ENCODE measurements at regions not wholly inside any gene's neighbourhood (a gene's known extent, or its start where the extent isn't known, plus 50 kb on each side); places are given as distances from the start of the nearest gene placed in this dataset.

DNA sequence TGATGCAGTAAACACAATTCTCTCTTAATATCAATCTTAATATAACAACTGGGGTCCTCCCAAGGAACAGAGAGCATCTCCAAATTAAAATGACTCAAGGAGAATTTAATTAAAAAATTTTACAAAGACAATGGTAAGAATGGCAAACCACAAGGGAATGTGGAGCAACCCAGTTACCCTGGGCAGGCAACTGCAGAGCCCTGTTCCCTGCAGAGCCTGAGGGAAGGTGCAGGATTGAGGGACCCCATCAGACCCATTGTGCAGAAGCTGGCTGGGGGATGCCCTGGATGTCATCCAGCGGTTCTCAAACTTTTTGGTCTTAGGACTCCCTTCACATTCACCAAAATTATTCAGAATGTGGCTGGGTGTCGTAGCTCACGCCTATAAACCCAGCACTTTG, 262.8 kb downstream of the FBXO15 start:
- H3K4me1 ChIP-seq (ENCODE audit: control insufficient read depth, low read depth, low read length) = no peaks in the 10 kb centered on the region
- H3K27ac ChIP-seq (ENCODE audit: low read length) = no peak overlapping the region
- H3K9ac ChIP-seq (ENCODE audit: low read length) = no peak overlapping the region
- H3K4me3 ChIP-seq (ENCODE audit: low read length) = no peak overlapping the region
- H3K36me3 ChIP-seq (ENCODE audit: control insufficient read depth, low read depth, low read length) = no peaks in the 10 kb centered on the region
- H3K9me3 ChIP-seq (ENCODE audit: control insufficient read depth, low read depth, low read length) = no peaks in the 10 kb centered on the region
- H3K27me3 ChIP-seq (ENCODE audit: control insufficient read depth, insufficient read depth, low read length) = no peaks in the 10 kb centered on the region

DNA sequence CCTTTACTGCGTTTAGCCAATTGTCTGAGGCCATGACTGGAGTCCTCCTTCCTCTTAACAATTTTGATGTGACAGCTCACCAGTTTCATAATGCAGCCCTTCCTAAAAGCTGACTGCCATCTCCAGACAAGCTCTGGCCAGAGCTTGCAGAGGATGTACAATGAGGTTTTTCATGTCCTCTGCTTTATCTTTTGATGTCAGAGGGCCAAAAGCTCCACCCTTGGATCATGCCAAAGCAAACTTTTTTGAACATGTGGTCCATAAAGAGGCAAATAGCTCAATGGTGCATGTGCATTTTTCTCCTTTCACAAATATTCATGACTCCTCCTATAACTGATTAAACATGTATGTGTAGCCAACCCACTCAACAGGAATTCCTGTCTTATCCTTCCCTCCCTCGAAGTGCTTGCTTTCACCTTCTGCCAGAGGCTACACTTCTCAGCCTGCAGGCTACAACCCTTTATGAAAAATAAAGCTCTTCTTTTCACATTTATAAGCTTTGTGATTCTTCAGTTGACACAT, 266.2 kb downstream of the FBXO15 start:
- H3K27ac ChIP-seq (ENCODE audit: low read length) = no peak overlapping the region

DNA sequence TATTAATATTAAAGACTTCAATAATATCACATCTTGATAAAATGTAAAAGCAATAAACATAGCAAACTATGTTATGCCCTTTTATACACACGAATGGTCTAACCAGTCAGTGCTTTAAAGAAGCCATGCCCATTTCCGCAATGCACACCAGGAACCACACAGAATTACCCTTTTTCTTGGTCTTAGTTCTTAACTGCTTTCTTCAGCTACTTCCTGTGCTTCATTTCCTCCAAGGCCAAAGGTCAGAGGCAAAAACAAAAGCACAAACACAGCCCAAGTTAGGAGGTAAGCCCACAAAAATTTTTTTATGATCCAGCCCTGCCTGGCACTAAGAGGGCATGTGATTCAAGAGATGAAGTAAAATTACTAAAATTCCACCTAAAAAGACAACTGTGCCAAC, 267.2 kb downstream of the FBXO15 start:
- no peaks in the 10 kb centered on the region for H3K36me3 ChIP-seq (ENCODE audit: control insufficient read depth, low read depth, low read length)
- H3K4me3 ChIP-seq (ENCODE audit: low read length) = no peak overlapping the region
- H3K9me3 ChIP-seq (ENCODE audit: control insufficient read depth, low read depth, low read length) = no peaks in the 10 kb centered on the region
- no peak overlapping the region for H3K27ac ChIP-seq (ENCODE audit: low read length)
- H3K27me3 ChIP-seq (ENCODE audit: control insufficient read depth, insufficient read depth, low read length) = no peaks in the 10 kb centered on the region
- no peaks in the 10 kb centered on the region for H3K4me1 ChIP-seq (ENCODE audit: control insufficient read depth, low read depth, low read length)
- H3K9ac ChIP-seq (ENCODE audit: low read length) = no peak overlapping the region

More for the DNA sequence above, 266.2 kb downstream of the FBXO15 start:
- no peaks in the 10 kb centered on the region for H3K27me3 ChIP-seq (ENCODE audit: control insufficient read depth, insufficient read depth, low read length)
- H3K4me1 ChIP-seq (ENCODE audit: control insufficient read depth, low read depth, low read length) = no peaks in the 10 kb centered on the region
- no peak overlapping the region for H3K4me3 ChIP-seq (ENCODE audit: low read length)
- H3K36me3 ChIP-seq (ENCODE audit: control insufficient read depth, low read depth, low read length) = no peaks in the 10 kb centered on the region
- H3K9ac ChIP-seq (ENCODE audit: low read length) = no peak overlapping the region
- H3K9me3 ChIP-seq (ENCODE audit: control insufficient read depth, low read depth, low read length) = no peaks in the 10 kb centered on the region

DNA sequence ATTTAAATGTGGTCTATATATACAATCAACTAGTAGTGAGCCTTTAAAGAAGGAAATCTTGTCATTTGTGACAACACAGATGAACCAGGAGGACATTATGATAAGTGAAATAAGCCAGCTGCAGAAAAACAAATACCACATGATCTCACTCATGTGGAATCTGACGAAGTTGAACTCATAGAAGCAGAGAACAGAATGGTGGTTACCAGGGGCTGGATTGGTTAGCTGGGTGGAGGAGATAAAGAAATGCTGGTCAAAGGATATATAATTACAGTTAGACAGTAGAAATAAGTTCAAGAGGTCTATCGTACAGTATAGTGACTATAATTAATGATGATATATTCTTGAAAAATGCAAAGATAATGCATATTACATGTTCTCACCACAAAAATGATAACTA, 267.9 kb downstream of the FBXO15 start:
- Histone ChIP-seq H3K27me3 (ENCODE audit: control insufficient read depth, insufficient read depth, low read length) (no peaks in the 10 kb centered on the region), H3K9me3 (ENCODE audit: control insufficient read depth, low read depth, low read length) (no peaks in the 10 kb centered on the region), H3K4me1 (ENCODE audit: control insufficient read depth, low read depth, low read length) (no peaks in the 10 kb centered on the region), H3K4me3 (ENCODE audit: low read length) (no peak overlapping the region), H3K36me3 (ENCODE audit: control insufficient read depth, low read depth, low read length) (no peaks in the 10 kb centered on the region), H3K27ac (ENCODE audit: low read length) (no peak overlapping the region), H3K9ac (ENCODE audit: low read length) (no peak overlapping the region)

DNA sequence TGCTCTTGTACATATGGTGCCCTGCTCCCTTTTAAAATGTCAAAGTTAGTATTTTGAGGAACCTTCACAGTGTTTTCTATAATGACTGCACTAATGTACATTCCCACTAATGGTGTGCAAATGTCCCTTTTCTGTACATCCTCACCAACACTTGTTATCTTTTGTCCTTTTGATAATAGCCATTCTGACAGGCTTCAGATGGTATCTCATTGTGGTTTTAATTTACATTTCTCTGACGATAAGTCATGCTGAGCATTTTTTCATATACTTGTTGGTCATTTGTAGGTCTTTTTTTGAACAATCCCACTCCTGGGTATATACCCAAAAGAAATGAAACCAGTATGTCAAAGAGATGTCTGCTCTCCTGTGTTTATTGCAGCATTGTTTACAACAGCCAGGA, 268.3 kb downstream of the FBXO15 start:
- Histone ChIP-seq H3K9me3 (ENCODE audit: control insufficient read depth, low read depth, low read length) (no peaks in the 10 kb centered on the region), H3K9ac (ENCODE audit: low read length) (no peak overlapping the region), H3K4me3 (ENCODE audit: low read length) (no peak overlapping the region), H3K27ac (ENCODE audit: low read length) (no peak overlapping the region), H3K36me3 (ENCODE audit: control insufficient read depth, low read depth, low read length) (no peaks in the 10 kb centered on the region), H3K4me1 (ENCODE audit: control insufficient read depth, low read depth, low read length) (no peaks in the 10 kb centered on the region), H3K27me3 (ENCODE audit: control insufficient read depth, insufficient read depth, low read length) (no peaks in the 10 kb centered on the region)

DNA sequence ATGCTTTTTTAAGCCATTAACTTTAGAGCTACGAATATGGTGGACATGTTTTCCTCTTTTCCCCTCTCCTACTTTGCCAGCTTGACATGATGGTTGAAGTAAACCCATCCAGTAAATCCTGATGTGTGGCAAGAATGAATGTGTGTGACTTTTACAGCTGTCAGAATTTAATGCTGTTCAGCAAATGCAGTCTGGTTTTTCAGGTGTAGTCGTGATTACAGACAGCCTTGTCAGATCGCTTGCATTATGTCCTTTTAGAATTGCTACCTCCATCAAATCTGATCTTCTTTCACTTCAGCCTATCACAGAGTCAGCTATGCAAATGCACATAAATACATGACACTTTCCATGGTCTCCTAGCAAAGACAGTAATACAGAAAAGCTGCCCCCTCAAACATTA, 278.5 kb downstream of the FBXO15 start:
- Histone ChIP-seq H3K9ac (ENCODE audit: low read length) (no peak overlapping the region), H3K36me3 (ENCODE audit: control insufficient read depth, low read depth, low read length) (no peaks in the 10 kb centered on the region), H3K27ac (ENCODE audit: low read length) (no peak overlapping the region), H3K4me3 (ENCODE audit: low read length) (no peak overlapping the region), H3K27me3 (ENCODE audit: control insufficient read depth, insufficient read depth, low read length) (no peaks in the 10 kb centered on the region), H3K9me3 (ENCODE audit: control insufficient read depth, low read depth, low read length) (no peaks in the 10 kb centered on the region), H3K4me1 (ENCODE audit: control insufficient read depth, low read depth, low read length) (peaks cover 6% of the 10 kb centered on the region)

DNA sequence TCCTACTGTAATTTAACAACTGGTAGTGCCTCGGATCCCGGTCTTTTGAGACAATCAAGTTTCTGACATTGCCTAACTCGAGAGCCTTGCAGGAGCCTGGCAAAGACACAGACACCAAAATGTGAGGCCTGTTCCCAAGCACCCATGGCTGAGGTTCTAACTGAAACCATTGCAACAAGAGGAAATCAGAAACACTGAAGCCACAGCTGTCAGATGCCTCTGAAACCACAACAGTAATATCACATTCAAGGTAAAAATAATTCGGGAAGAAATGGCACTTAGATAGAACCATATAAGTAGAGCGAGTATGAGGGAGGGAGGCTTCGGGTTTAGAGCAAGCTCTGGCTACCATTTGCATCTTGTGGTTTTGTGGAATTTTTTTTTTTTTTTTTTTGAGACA, 285.9 kb downstream of the FBXO15 start:
- no peak overlapping the region for H3K9ac ChIP-seq (ENCODE audit: low read length)
- no peak overlapping the region for H3K4me3 ChIP-seq (ENCODE audit: low read length)
- H3K27me3 ChIP-seq (ENCODE audit: control insufficient read depth, insufficient read depth, low read length) = no peaks in the 10 kb centered on the region
- no peak overlapping the region for H3K27ac ChIP-seq (ENCODE audit: low read length)
- no peaks in the 10 kb centered on the region for H3K9me3 ChIP-seq (ENCODE audit: control insufficient read depth, low read depth, low read length)
- no peaks in the 10 kb centered on the region for H3K4me1 ChIP-seq (ENCODE audit: control insufficient read depth, low read depth, low read length)
- H3K36me3 ChIP-seq (ENCODE audit: control insufficient read depth, low read depth, low read length) = no peaks in the 10 kb centered on the region

DNA sequence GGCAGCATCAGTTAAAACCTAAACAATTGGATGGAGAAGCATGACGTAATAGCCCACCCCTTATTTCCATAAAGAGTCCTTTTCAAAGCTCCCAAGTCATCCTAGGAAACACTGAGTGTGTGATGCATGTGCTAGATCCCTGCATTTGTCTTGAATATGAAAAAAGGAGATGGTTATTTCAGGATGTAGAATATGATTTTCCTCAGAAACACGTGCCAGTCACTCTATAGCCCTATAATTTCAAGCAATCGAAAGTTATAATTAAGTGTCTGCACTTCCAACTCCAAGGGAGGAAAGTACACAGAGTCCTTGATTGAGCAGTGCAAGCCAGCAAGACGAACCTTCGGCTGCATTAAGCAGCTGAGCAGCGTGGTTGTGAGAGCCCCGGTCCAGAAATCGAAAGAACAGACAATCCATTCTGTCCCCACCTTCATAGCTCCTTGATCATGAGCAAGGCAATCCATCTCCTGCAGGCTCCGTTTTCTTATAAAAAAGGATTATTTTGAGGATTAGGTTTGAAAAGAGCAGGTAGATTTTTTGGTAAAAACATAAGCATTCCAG, 287.7 kb downstream of the FBXO15 start:
- H3K4me1 ChIP-seq (ENCODE audit: control insufficient read depth, low read depth, low read length) = no peaks in the 10 kb centered on the region
- no peak overlapping the region for H3K27ac ChIP-seq (ENCODE audit: low read length)
- H3K36me3 ChIP-seq (ENCODE audit: control insufficient read depth, low read depth, low read length) = no peaks in the 10 kb centered on the region
- no peak overlapping the region for H3K9ac ChIP-seq (ENCODE audit: low read length)
- no peaks in the 10 kb centered on the region for H3K9me3 ChIP-seq (ENCODE audit: control insufficient read depth, low read depth, low read length)
- no peaks in the 10 kb centered on the region for H3K27me3 ChIP-seq (ENCODE audit: control insufficient read depth, insufficient read depth, low read length)
- no peak overlapping the region for H3K4me3 ChIP-seq (ENCODE audit: low read length)

DNA sequence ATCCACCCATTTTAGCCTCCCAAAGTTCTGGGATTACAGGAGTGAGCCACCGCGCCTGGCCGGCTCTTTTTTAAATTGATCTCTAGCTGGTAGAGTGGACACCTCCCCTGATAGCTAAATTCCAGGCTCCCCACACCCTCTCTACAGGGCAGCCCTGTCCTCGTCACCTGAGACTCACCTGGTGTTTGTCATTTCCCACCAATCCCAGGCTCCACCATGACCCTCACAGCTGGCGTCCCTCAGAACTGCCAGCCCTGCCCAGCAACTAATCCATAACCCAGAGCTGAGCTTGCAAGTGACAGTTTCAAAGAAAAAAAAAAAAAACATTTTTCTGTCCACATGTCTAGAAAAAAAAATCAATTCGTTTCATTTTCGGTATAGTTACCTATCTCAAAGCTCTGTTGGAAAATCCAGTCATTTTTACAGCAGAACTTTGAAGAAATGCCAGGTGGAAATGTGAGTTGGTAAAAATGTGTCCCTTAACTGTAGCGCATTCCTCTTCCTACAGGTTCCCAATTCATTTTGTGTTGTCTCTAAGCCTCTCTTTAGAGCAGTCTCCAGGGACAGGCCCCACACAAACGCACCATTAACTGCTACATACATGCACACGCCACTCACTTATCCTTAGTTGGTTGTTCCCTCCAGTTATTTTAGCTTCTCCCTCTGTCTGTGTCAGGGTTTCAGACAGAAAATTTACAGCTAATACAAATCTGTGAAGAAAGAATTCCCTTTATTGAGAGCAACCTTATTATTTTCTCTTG, 294.7 kb downstream of the FBXO15 start:
- Histone ChIP-seq H3K9me3 (ENCODE audit: control insufficient read depth, low read depth, low read length) (no peaks in the 10 kb centered on the region), H3K27me3 (ENCODE audit: control insufficient read depth, insufficient read depth, low read length) (no peaks in the 10 kb centered on the region), H3K9ac (ENCODE audit: low read length) (no peak overlapping the region), H3K4me3 (ENCODE audit: low read length) (no peak overlapping the region), H3K36me3 (ENCODE audit: control insufficient read depth, low read depth, low read length) (no peaks in the 10 kb centered on the region), H3K4me1 (ENCODE audit: control insufficient read depth, low read depth, low read length) (no peaks in the 10 kb centered on the region), H3K27ac (ENCODE audit: low read length) (no peak overlapping the region)

DNA sequence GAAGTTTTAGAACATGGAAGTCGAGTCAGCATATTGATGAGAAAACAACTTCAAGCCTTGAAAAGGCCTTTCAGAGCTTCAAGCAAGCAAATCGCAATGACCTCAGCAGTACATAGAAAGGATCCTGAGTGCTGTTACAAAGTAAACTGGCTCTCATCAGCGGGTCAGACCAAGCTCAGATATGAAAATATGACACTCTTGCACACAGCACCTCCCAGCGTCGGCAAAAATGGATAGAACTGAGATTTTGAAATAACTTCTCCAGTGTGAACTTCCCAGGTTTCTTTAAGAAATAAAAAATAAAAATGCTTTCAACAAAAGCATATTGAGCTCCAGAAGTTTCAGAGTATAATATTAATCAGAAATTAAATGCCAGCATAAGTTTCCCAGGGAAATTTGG, 296.9 kb downstream of the FBXO15 start:
- Histone ChIP-seq H3K4me3 (ENCODE audit: low read length) (no peak overlapping the region), H3K27ac (ENCODE audit: low read length) (no peak overlapping the region), H3K4me1 (ENCODE audit: control insufficient read depth, low read depth, low read length) (no peaks in the 10 kb centered on the region), H3K36me3 (ENCODE audit: control insufficient read depth, low read depth, low read length) (no peaks in the 10 kb centered on the region), H3K27me3 (ENCODE audit: control insufficient read depth, insufficient read depth, low read length) (no peaks in the 10 kb centered on the region), H3K9me3 (ENCODE audit: control insufficient read depth, low read depth, low read length) (no peaks in the 10 kb centered on the region), H3K9ac (ENCODE audit: low read length) (no peak overlapping the region)

DNA sequence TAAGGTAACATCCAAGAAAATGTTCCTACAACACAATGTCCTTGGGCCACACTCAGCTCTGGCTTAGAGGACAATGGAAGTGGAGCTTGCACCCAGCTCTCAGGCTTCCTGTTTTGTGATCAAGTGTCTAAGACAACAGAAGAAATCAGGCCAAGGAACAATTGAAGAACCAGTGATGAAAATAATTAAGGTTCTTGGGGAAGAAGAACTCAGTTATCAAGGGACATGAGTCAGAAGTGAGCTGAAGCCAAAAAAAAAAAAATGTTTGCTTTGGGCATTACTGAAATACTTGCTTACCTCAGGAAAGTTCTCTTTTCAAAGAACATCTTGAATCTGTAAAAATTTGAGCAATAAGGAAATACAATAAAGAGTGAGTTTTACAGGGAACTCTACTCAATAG, 299.0 kb downstream of the FBXO15 start:
- Histone ChIP-seq H3K9ac (ENCODE audit: low read length) (no peak overlapping the region), H3K4me3 (ENCODE audit: low read length) (no peak overlapping the region), H3K9me3 (ENCODE audit: control insufficient read depth, low read depth, low read length) (no peaks in the 10 kb centered on the region), H3K4me1 (ENCODE audit: control insufficient read depth, low read depth, low read length) (no peaks in the 10 kb centered on the region), H3K36me3 (ENCODE audit: control insufficient read depth, low read depth, low read length) (no peaks in the 10 kb centered on the region), H3K27me3 (ENCODE audit: control insufficient read depth, insufficient read depth, low read length) (no peaks in the 10 kb centered on the region), H3K27ac (ENCODE audit: low read length) (no peak overlapping the region)

DNA sequence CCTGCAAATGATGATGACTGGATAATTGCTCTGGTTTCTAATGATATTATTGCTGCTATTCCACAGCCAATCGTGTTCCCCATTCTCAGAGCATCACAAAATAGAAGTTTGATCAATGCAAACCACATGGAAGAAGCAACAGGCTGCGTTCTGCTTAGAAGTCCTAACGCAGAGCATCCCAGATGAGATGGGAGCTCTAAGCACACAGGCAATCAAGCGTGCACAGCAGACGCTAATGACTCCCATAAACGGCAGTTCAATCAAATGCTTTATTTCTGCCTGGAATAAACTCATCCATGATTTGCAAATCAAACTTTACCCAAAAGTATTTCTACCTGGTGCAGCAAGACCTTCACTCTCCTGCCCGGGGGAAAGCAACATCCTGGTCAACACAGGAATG, 304.2 kb downstream of the FBXO15 start:
- Histone ChIP-seq H3K4me3 (ENCODE audit: low read length) (no peak overlapping the region), H3K27ac (ENCODE audit: low read length) (no peak overlapping the region), H3K4me1 (ENCODE audit: control insufficient read depth, low read depth, low read length) (peaks cover 4% of the 10 kb centered on the region), H3K27me3 (ENCODE audit: control insufficient read depth, insufficient read depth, low read length) (no peaks in the 10 kb centered on the region), H3K9me3 (ENCODE audit: control insufficient read depth, low read depth, low read length) (no peaks in the 10 kb centered on the region), H3K36me3 (ENCODE audit: control insufficient read depth, low read depth, low read length) (no peaks in the 10 kb centered on the region), H3K9ac (ENCODE audit: low read length) (no peak overlapping the region)
